OCI-LY7 (cell line): ENCODE measurements at regions not wholly inside any gene's neighbourhood (a gene's known extent, or its start where the extent isn't known, plus 50 kb on each side); places are given as distances from the start of the nearest gene placed in this dataset.

Experiments used
- EZH2phosphoT487 ChIP-seq: fragments of 200-600 bp; sonication (generic); IDR thresholded peaks from 2 replicates; pipeline ENCODE4 v1.6.1; 2018; ENCODE audit warnings: low read depth, borderline replicate concordance, mild to moderate bottlenecking, mixed run types, antibody characterized with exemption, low read length, moderate library complexity, mixed read lengths
- TF ChIP-seq, protein P1 (sequence below): fragments of 200-600 bp; sonication (generic); conservative IDR thresholded peaks from 2 replicates; pipeline ENCODE4 v1.5.1; 2014; ENCODE audit warnings: mild to moderate bottlenecking, antibody characterized with exemption, low read length, moderate library complexity, mixed read lengths

DNA sequence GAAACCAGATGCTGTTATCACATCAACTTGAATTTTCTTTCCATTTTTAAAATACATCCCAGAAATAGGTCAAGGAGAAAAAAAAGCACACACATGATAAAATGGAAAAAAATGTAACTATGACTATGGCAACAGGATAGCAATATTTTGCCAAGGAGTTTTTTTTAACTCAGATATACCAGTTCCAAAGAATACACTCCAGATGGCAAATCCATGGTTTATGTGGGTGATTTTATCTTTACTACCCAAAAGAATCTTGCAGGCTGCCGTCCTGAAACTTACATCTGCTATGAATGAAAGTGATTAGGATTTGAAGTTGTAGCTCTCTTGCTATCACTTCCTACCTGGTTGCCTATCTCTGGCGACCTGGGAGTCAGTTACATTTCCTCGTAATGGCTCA, 91.0 kb upstream of the PLPPR4 start:
- TF ChIP-seq, protein P1, sequence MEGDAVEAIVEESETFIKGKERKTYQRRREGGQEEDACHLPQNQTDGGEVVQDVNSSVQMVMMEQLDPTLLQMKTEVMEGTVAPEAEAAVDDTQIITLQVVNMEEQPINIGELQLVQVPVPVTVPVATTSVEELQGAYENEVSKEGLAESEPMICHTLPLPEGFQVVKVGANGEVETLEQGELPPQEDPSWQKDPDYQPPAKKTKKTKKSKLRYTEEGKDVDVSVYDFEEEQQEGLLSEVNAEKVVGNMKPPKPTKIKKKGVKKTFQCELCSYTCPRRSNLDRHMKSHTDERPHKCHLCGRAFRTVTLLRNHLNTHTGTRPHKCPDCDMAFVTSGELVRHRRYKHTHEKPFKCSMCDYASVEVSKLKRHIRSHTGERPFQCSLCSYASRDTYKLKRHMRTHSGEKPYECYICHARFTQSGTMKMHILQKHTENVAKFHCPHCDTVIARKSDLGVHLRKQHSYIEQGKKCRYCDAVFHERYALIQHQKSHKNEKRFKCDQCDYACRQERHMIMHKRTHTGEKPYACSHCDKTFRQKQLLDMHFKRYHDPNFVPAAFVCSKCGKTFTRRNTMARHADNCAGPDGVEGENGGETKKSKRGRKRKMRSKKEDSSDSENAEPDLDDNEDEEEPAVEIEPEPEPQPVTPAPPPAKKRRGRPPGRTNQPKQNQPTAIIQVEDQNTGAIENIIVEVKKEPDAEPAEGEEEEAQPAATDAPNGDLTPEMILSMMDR: no peak
- TF ChIP-seq EZH2phosphoT487: no peak
